ENCODE measurements at regions not wholly inside any gene's neighbourhood (a gene's known extent, or its start where the extent isn't known, plus 50 kb on each side); places are given as distances from the start of the nearest gene placed in this dataset.

- ChIA-PET POLR2A (no interaction called here), CTCF (no interaction called here)
Measured at GRCh38 chrX:106247162-106247561, 79.1 kb downstream of the PWWP3B start.

GRCh38 chrX:106249706-106250379, 81.7 kb downstream of the PWWP3B start:
- no peak for ATAC-seq
- no TSS peak for BruUV-seq (replicated peaks)
- in situ Hi-C loops (cut with HindIII; ENCODE audit: low pct_unique_long_range_greater_than_20kb, low sequenced_read_pairs) (no loop called here), intact Hi-C loops (cut with micrococcal nuclease; ENCODE audit: unreplicated experiment) (loop anchor here (10.0 kb wide), 1 partner anchor 55 kb away; no protein-coding TSS in a partner anchor)
- CTCF ChIA-PET, result no interaction called here
- Histone ChIP-seq H3K27me3 (ENCODE audit: control insufficient read depth, insufficient read depth, low read length) (no peaks in the 10 kb centered on the region), H3K27ac (ENCODE audit: low read length) (no peak overlapping the region), H3K9me3 (ENCODE audit: control insufficient read depth, insufficient read depth, low read depth, low read length) (no peaks in the 10 kb centered on the region), H3K4me1 (ENCODE audit: control insufficient read depth, insufficient read depth, low read length) (no peaks in the 10 kb centered on the region), H3K4me3 (ENCODE audit: low read depth in 2 of 2, low read length in 2 of 2) (no peak overlapping the region), H3K36me3 (ENCODE audit: control insufficient read depth, insufficient read depth, low read length) (no peaks in the 10 kb centered on the region)
- DNase-seq (ENCODE audit: low read depth, low spot score), result no peak
- TF ChIP-seq TCF7L2 (IDR thresholded peaks at IDR 0.05; ENCODE audit: low read depth, low read length), result no peak
- no peak for TF ChIP-seq REST (IDR thresholded peaks at IDR 0.05; ENCODE audit: insufficient read depth in 1 of 2, low read depth in 2 of 2, low read length in 1 of 2)
- no peak for TF ChIP-seq POLR2AphosphoS5 (IDR thresholded peaks at IDR 0.05; ENCODE audit: low read depth, low read length)
- no peak for TF ChIP-seq CTCF (IDR thresholded peaks at IDR 0.05)
- TF ChIP-seq SIN3A (IDR thresholded peaks at IDR 0.05; ENCODE audit: borderline replicate concordance, insufficient read depth, low read depth, low read length), result no peak
- POLR2A ChIA-PET, result no interaction called here

More at GRCh38 chrX:106247162-106247561, 79.1 kb downstream of the PWWP3B start:
- no peaks in the 10 kb centered on the region for H3K27me3 ChIP-seq (ENCODE audit: control insufficient read depth, insufficient read depth, low read length)
- no peak overlapping the region for H3K4me3 ChIP-seq (ENCODE audit: low read depth in 2 of 2, low read length in 2 of 2)
- in situ Hi-C loops (cut with HindIII; ENCODE audit: low pct_unique_long_range_greater_than_20kb, low sequenced_read_pairs), result no loop called here
- DNase-seq (ENCODE audit: low read depth, low spot score) (no peak), ATAC-seq (no peak)
- H3K36me3 ChIP-seq (ENCODE audit: control insufficient read depth, insufficient read depth, low read length), result no peaks in the 10 kb centered on the region
- H3K4me1 ChIP-seq (ENCODE audit: control insufficient read depth, insufficient read depth, low read length), result no peaks in the 10 kb centered on the region
- no peak for TF ChIP-seq TCF7L2 (IDR thresholded peaks at IDR 0.05; ENCODE audit: low read depth, low read length)
- no peak for TF ChIP-seq POLR2AphosphoS5 (IDR thresholded peaks at IDR 0.05; ENCODE audit: low read depth, low read length)
- no peak for TF ChIP-seq CTCF (IDR thresholded peaks at IDR 0.05)
- no peak for TF ChIP-seq SIN3A (IDR thresholded peaks at IDR 0.05; ENCODE audit: borderline replicate concordance, insufficient read depth, low read depth, low read length)
- no peak for TF ChIP-seq REST (IDR thresholded peaks at IDR 0.05; ENCODE audit: insufficient read depth in 1 of 2, low read depth in 2 of 2, low read length in 1 of 2)
- intact Hi-C loops (cut with micrococcal nuclease; ENCODE audit: unreplicated experiment), result no loop called here
- no peaks in the 10 kb centered on the region for H3K9me3 ChIP-seq (ENCODE audit: control insufficient read depth, insufficient read depth, low read depth, low read length)
- BruUV-seq (replicated peaks), result no TSS peak
- no peak overlapping the region for H3K27ac ChIP-seq (ENCODE audit: low read length)
